HG03460 (cell line): ENCODE measurements at regions not wholly inside any gene's neighbourhood (a gene's known extent, or its start where the extent isn't known, plus 50 kb on each side); places are given as distances from the start of the nearest gene placed in this dataset.

Experiments
- ATAC-seq: cut with Tn5 transposase; IDR thresholded peaks from one replicate; pipeline ENCODE4 v1.9.1; 2021; ENCODE audit not compliant: unreplicated experiment

GRCh38 chr3:107268469-107268868, 108.8 kb upstream of the CCDC54 start:
- no peak for ATAC-seq

DNA sequence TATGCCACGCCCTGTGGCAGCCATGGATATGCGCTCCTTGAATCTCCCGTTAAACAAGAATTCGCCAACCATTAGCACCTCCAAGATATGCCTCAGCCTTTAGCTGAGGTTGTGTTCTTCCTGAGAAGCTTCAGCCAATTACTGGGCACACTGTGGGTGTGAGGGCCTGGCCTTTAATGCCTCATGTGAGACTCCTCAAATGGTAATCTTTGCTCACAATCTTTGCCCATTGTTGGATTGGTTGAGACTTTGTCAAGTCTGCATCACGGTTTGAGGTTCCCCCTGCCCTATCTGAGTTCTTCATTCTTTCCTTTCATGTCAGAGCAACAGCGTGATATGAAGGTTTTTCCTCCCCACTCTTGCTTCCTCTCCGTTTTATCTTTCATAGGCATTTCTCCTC, 108.1 kb upstream of the CCDC54 start:
- ATAC-seq, result no peak

DNA sequence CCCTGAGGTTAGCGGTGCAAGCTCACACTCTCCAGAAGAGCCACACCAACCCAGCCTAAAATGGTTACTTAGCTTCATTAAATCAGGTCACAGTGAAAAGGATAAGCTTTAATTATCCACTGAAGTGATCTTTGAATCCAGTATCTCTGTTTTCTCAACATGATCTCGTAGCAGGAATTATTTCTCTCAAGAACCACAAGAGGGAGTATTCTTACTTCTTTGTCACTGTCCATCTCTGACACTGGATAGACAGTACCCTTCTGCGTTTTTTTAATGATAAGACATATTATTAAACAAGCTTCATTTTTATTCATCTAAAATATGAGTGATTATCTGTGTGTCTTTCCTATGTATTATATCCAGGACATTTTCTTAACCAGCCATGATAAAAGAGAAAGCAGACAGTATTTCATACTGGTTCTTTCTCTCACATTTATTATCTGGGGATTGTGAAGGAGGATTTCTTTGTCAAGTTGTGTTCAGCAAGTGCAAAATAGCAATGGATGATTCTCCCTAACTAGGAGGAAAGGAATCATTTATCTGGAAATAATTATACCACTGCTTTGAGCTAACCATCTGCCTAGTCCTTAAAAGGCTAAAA, 105.4 kb upstream of the CCDC54 start:
- peak; percentile 70 for ATAC-seq

- ATAC-seq, result no peak
These were observed 104.8 kb upstream of the CCDC54 start for GRCh38 chr3:107272471-107272870.

GRCh38 chr3:107272885-107273284, 104.4 kb upstream of the CCDC54 start:
- no peak for ATAC-seq

- ATAC-seq, result no peak
These were observed 103.5 kb upstream of the CCDC54 start for GRCh38 chr3:107273771-107274170.

DNA sequence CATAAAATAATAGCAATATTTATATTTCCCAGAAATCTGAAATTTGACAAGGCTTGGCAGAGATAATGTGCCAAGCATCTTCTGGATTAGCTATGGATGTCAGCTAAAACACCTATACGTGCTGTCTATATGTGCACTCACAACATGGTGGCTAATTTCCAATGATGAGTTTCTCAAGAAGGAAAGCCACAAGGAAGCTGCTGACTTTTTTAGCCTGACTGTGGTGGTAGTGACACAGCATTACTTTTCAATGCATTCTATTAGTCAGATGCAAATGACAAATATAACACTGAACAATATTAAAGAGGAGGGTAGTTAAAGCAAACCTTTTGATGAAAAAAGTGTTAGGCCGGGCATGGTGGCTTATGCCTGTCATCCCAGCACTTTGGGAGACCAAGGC, 101.7 kb upstream of the CCDC54 start:
- ATAC-seq, result no peak

- ATAC-seq, result no peak
These were observed 93.3 kb upstream of the CCDC54 start for GRCh38 chr3:107283948-107284347.

- no peak for ATAC-seq
These were observed 92.6 kb upstream of the CCDC54 start for GRCh38 chr3:107284612-107285011.

DNA sequence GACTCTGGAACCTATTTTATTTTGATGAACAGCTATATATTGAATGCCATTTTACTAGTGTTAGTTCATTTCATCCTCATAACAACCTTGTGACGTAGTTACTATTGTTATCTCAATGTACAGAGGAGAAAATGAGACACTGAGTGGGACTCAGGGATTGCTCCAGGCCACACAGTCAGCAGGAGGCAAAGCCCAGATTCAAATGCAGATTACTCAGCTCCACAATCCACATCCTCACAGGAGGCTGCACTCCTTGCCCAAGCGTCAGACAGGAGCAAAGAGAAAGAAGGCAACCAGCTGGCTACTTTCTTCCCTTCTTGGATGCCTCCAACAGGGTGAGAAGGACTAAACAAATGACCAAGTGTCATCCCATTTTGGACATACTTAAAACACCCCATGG, 92.0 kb upstream of the CCDC54 start:
- ATAC-seq, result no peak

DNA sequence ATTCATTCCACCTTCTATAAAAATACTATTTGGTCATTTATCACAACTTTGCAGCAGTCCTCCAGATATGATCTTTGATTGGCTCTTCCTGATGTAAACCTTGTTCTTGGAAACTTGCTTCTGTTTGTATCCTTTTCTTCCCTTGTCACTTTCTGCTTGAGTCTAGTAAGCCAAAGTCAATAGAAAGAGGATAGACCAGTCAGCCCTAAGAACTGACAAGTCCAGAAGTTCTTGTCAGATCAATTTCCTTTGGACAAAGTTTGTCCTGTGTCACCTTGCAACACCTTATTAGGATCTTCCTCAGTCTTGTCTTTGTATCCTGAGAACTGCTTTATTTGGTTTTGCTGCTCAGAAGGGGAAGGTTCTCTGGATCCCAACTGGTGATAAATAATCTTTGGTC, 87.9 kb upstream of the CCDC54 start:
- no peak for ATAC-seq

DNA sequence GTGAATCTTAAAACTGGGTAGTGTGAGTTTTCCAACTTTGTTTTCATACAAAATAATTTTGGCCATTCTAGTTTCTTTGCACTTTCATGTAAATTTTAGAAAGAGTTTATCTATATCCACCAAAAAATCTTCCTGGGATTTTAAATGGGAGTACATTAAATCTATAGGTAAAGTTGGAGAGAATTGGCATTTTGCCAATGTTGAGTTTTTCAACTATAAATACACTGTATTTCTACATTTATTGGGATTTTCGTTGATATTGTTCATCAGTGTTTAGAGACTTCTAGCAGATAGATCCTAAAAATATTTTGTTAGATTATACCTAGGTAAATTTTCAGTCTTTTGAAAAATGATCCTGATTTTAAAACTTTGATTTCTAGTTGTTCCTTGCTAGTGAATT, 83.1 kb upstream of the CCDC54 start:
- ATAC-seq, result no peak

DNA sequence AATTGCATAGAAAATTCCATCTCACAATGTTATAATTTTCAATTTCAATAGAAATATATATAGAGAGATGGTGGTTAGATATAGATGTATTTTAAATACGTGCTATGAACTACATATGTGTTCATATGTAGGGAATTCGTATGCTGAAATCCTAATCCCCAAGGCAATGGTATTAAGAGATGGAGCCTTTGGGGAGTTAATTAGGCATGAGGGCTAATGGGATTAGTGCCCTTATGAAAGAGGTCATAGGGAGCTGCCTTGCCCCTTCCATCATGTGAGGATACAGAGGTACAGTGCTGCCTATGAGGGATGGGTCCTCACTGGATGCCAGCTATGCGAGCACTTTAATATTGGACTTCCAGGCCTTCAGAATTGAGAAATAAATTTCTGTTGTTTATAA, 79.6 kb upstream of the CCDC54 start:
- ATAC-seq, result no peak

- no peak for ATAC-seq
These were observed 70.0 kb upstream of the CCDC54 start for GRCh38 chr3:107307205-107307604.

DNA sequence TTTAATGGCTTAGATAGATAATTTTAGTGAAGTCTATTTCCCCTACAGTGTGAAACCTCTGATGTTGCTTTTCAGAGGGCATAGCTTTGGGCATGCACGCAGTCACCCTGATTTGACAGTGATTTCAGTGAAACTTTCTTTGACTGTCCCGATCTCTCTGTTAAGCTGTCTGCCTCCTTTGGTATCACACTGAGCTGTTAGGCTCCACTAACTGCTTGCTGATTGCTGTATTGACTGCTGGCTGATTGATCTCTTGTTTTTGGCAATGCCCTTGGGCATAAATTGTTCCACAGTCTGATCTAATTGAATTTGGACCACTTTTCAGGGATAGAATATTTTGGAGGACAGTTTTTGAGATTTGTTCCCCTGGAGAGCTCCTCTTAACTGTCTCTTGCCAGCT, 68.5 kb upstream of the CCDC54 start:
- no peak for ATAC-seq

DNA sequence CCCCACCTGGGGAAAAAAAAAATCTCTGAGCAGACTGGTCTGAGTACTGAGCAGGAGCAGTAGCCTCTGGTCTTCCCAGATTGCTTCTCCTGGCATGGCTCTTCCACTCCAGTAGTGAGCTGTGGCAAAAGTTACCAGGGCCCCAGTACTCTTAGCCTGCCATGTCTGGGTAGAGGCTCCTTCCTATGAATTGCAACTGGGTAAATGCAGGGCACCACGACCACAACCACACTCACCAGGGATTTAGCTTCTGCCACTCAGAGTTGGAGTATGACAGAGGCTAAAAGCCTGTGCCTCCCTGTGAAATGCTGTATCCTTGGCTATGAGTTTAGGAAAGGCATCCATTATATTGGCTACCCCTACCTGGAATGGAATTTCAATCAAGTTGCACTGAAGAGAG, 67.9 kb upstream of the CCDC54 start:
- ATAC-seq, result no peak

DNA sequence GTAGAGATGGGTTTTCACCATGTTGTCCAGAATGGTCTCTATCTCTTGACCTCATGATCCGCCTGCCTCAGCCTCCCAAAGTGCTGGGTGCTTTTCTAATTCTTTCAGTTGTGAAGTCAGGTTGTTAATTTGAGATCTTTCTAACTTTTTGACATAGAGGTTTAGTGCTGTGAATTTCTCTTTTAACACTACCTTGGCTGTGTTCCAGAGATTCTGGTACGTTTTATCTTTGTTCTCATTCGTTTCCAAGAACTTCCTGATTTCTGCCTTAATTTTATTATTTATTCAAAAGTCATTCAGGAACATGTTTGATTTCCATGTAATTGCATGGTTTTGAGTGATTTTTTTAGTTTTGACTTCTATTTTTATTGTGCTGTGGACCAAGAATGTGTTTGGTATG, 63.5 kb upstream of the CCDC54 start:
- ATAC-seq, result no peak

GRCh38 chr3:107315141-107315540, 62.1 kb upstream of the CCDC54 start:
- ATAC-seq, result no peak

DNA sequence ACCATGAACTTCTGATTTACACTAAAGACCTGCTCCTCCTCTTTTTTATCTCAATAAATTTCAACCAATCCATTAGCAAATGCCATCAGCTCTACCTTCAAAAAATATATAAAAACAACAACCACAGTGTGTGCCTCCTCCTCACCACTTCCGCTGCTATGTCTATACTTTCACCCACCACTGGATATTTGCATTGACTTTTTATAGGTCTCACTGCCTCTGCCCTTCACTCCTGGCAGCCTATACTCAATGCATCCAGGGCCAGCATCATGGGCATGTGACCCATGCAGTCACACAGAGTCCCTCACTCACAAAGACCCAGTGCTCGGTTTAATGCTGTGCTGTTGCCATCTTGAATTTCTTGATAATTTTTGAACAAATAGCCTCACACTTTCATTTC, 53.5 kb upstream of the CCDC54 start:
- ATAC-seq, result no peak

DNA sequence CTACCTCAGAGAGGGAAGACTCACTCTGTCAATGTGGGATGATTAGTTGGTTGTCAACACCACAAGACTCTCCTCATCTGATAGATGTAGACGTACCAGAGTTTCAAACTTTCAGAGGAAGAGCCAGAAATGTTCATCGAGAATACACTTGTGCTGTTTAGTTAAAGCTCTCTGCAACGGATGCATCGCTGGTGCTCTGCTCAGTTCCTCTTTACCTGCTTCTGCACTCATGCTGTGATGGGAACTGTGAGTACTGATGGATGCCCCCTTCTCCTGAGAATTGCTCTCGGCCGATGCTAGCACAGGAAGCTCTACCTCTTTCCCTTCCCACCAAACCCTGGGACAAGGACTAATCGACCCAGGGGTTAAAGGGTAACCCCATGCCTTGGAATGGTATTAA, 51.8 kb upstream of the CCDC54 start:
- no peak for ATAC-seq
